Mesenchymal stem cell (in vitro differentiated cells and primary cell): ENCODE measurements at regions not wholly inside any gene's neighbourhood (a gene's known extent, or its start where the extent isn't known, plus 50 kb on each side); places are given as distances from the start of the nearest gene placed in this dataset.

Experiments used
- DNase-seq: peaks from one replicate; pipeline ENCODE4 v3.0.0-alpha.2; 2013
- H2AFZ ChIP-seq: one replicate; pipeline ENCODE4 v1.6.1; 2013; ENCODE audit warnings: low read depth, mild to moderate bottlenecking, control low read depth, inconsistent platforms, low read length, moderate library complexity
- H2AK5ac ChIP-seq: 2 replicates; pipeline ENCODE4 v1.6.1; 2013; ENCODE audit warnings: low read length, moderate library complexity, mild to moderate bottlenecking, inconsistent platforms; ENCODE audit not compliant: severe bottlenecking
- H2BK120ac ChIP-seq: one replicate; pipeline ENCODE4 v1.6.1; 2013; ENCODE audit warnings: low read depth, mild to moderate bottlenecking, inconsistent platforms, low read length, moderate library complexity
- H2BK12ac ChIP-seq, 2 experiments: one replicate each; pipeline ENCODE4 v1.6.1; 2013; ENCODE audit warnings: inconsistent platforms in 2 of 2, low read length in 2 of 2, mild to moderate bottlenecking in 2 of 2, moderate library complexity in 2 of 2, control low read depth in 1 of 2
- H2BK15ac ChIP-seq: one replicate; pipeline ENCODE4 v1.6.1; 2013; ENCODE audit warnings: mild to moderate bottlenecking, low read depth, inconsistent platforms; ENCODE audit not compliant: poor library complexity, severe bottlenecking
- H2BK5ac ChIP-seq: 2 replicates; pipeline ENCODE4 v1.6.1; 2013; ENCODE audit warnings: low read depth, mild to moderate bottlenecking, low read length, control low read depth, inconsistent platforms; ENCODE audit not compliant: poor library complexity, severe bottlenecking
- H3K14ac ChIP-seq, 2 experiments: one replicate each; pipeline ENCODE4 v1.6.1; 2013; ENCODE audit warnings: inconsistent platforms in 2 of 2, low read length in 2 of 2, control low read depth in 1 of 2, mild to moderate bottlenecking in 1 of 2, moderate library complexity in 1 of 2
- H3K18ac ChIP-seq, 2 experiments: one replicate each; pipeline ENCODE4 v1.6.1; 2013; ENCODE audit warnings: inconsistent platforms in 2 of 2, low read length in 2 of 2, control low read depth in 1 of 2, low read depth in 1 of 2, mild to moderate bottlenecking in 1 of 2
- H3K23ac ChIP-seq, 2 experiments: one replicate each; pipeline ENCODE4 v1.6.1; 2013; ENCODE audit warnings: inconsistent platforms in 2 of 2, low read length in 2 of 2, mild to moderate bottlenecking in 2 of 2, moderate library complexity in 2 of 2, control low read depth in 1 of 2
- H3K27ac ChIP-seq: 2 replicates; pipeline ENCODE4 v1.5.1; 2013; ENCODE audit warnings: mild to moderate bottlenecking, moderate library complexity, low read length, control low read depth, inconsistent platforms; ENCODE audit not compliant: poor library complexity, severe bottlenecking
- H3K27me3 ChIP-seq, 2 experiments: 2 replicates each; pipeline versions ENCODE4 v1.6.1 to v1.7.0; 2013; ENCODE audit warnings: low read length in 2 of 2, mild to moderate bottlenecking in 2 of 2, moderate library complexity in 2 of 2, control low read depth in 1 of 2, inconsistent platforms in 1 of 2; ENCODE audit not compliant: control insufficient read depth in 1 of 2, insufficient read depth in 1 of 2
- H3K36me3 ChIP-seq, 2 experiments: 2 replicates each; pipeline versions ENCODE4 v1.6.1 to v1.7.0; 2013; ENCODE audit warnings: low read length in 2 of 2, control low read depth in 1 of 2, inconsistent platforms in 1 of 2, low read depth in 1 of 2, mild to moderate bottlenecking in 1 of 2; ENCODE audit not compliant: insufficient read depth in 2 of 2, control insufficient read depth in 1 of 2
- H3K4ac ChIP-seq, 2 experiments: one replicate each; pipeline ENCODE4 v1.6.1; 2013; ENCODE audit warnings: inconsistent platforms in 2 of 2, low read length in 2 of 2, mild to moderate bottlenecking in 2 of 2, moderate library complexity in 2 of 2, control low read depth in 1 of 2, low read depth in 1 of 2
- H3K4me1 ChIP-seq: 2 replicates; pipeline ENCODE4 v1.6.1; 2013; ENCODE audit warnings: low read depth, low read length, control low read depth; ENCODE audit not compliant: control insufficient read depth, insufficient read depth
- H3K4me2 ChIP-seq: 2 replicates; pipeline ENCODE4 v1.6.1; 2013; ENCODE audit warnings: low read length, mild to moderate bottlenecking, inconsistent platforms; ENCODE audit not compliant: poor library complexity, severe bottlenecking
- H3K4me3 ChIP-seq, 2 experiments: 2 replicates each; pipeline versions ENCODE4 v1.5.1 to v1.7.0; 2013; ENCODE audit warnings: low read length in 2 of 2, mild to moderate bottlenecking in 2 of 2, control low read depth in 1 of 2, low read depth in 1 of 2; ENCODE audit not compliant: insufficient read depth in 1 of 2
- H3K79me1 ChIP-seq: replicated peaks from 2 replicates; pipeline ENCODE4 v1.6.1; 2013; ENCODE audit warnings: mild to moderate bottlenecking, control low read depth, low read length, inconsistent platforms; ENCODE audit not compliant: poor library complexity, severe bottlenecking
- H3K9ac ChIP-seq: 2 replicates; pipeline ENCODE4 v1.7.0; 2013; ENCODE audit warnings: mild to moderate bottlenecking, low read length, moderate library complexity
- H3K9me3 ChIP-seq: 2 replicates; pipeline ENCODE4 v1.7.0; 2013; ENCODE audit warnings: mild to moderate bottlenecking, low read length; ENCODE audit not compliant: control insufficient read depth
- H4K8ac ChIP-seq: one replicate; pipeline ENCODE4 v1.6.1; 2013; ENCODE audit warnings: inconsistent platforms, mild to moderate bottlenecking, low read length, moderate library complexity
- H4K91ac ChIP-seq: one replicate; pipeline ENCODE4 v1.6.1; 2013; ENCODE audit warnings: mild to moderate bottlenecking, low read length, inconsistent platforms
- WGBS: methylation state at CpG from one replicate; pipeline ENCODE4 v1.1.7; 2013; ENCODE audit warnings: mixed read lengths; 5-methylcytosine and 5-hydroxymethylcytosine counted together

- no peak overlapping the region for H2BK12ac ChIP-seq
- H3K18ac ChIP-seq: no peak overlapping the region
- no peak overlapping the region for H3K4ac ChIP-seq
- H3K27me3 ChIP-seq: peaks cover 0 to 8% of the 10 kb centered on the region in 2 experiments
- H3K9ac ChIP-seq: no peak overlapping the region
- H3K9me3 ChIP-seq: no peaks in the 10 kb centered on the region
- no peaks in the 10 kb centered on the region for H3K79me1 ChIP-seq
- no peak overlapping the region for H3K4me3 ChIP-seq
- H3K27ac ChIP-seq: no peak overlapping the region
- H3K14ac ChIP-seq: no peak overlapping the region
- H3K36me3 ChIP-seq: no peaks in the 10 kb centered on the region
- H2AK5ac ChIP-seq: no peak overlapping the region
- no peak overlapping the region for H2AFZ ChIP-seq
- H4K91ac ChIP-seq: no peak overlapping the region
- H4K8ac ChIP-seq: no peak overlapping the region
- H2BK5ac ChIP-seq: no peak overlapping the region
- no peak overlapping the region for H3K23ac ChIP-seq
- H2BK120ac ChIP-seq: no peak overlapping the region
- no peak overlapping the region for H3K4me2 ChIP-seq
- no peak for DNase-seq
- no peaks in the 10 kb centered on the region for H3K4me1 ChIP-seq
- no CpG with 5 or more reads among the region's 1 CpG for WGBS
- no peak overlapping the region for H2BK15ac ChIP-seq
Measured at GRCh38 chr5:82698026-82698425, 379.2 kb downstream of the TMEM167A start.

GRCh38 chr5:82694711-82695285, 382.4 kb downstream of the TMEM167A start:
- H4K8ac ChIP-seq: no peak overlapping the region
- no peak overlapping the region for H3K9ac ChIP-seq
- H3K4me1 ChIP-seq: no peaks in the 10 kb centered on the region
- no peak overlapping the region for H2BK120ac ChIP-seq
- no peak overlapping the region for H3K14ac ChIP-seq
- no peaks in the 10 kb centered on the region for H3K79me1 ChIP-seq
- H3K23ac ChIP-seq: no peak overlapping the region
- H3K36me3 ChIP-seq: no peaks in the 10 kb centered on the region
- no peak overlapping the region for H2BK15ac ChIP-seq
- no peak overlapping the region for H2AFZ ChIP-seq
- H3K27me3 ChIP-seq: peaks cover 0 to 4% of the 10 kb centered on the region in 2 experiments
- H3K4me3 ChIP-seq: no peak overlapping the region
- H4K91ac ChIP-seq: no peak overlapping the region
- no peak overlapping the region for H2BK5ac ChIP-seq
- no peak for DNase-seq
- H3K18ac ChIP-seq: no peak overlapping the region
- 88% methylated on average over 2 of the region's 2 CpGs for WGBS
- no peak overlapping the region for H3K4me2 ChIP-seq
- no peak overlapping the region for H2AK5ac ChIP-seq
- H3K4ac ChIP-seq: no peak overlapping the region
- H3K27ac ChIP-seq: no peak overlapping the region
- H3K9me3 ChIP-seq: no peaks in the 10 kb centered on the region
- no peak overlapping the region for H2BK12ac ChIP-seq

GRCh38 chr5:82692826-82693225, 384.4 kb downstream of the TMEM167A start:
- Histone ChIP-seq H3K4me2 (no peak overlapping the region), H2AFZ (no peak overlapping the region), H3K23ac (no peak overlapping the region), H2BK15ac (no peak overlapping the region), H3K18ac (no peak overlapping the region), H3K14ac (no peak overlapping the region), H2BK12ac (no peak overlapping the region), H3K4me1 (no peaks in the 10 kb centered on the region), H3K27me3 (peaks cover 0 to 4% of the 10 kb centered on the region in 2 experiments), H3K79me1 (no peaks in the 10 kb centered on the region), H2BK5ac (no peak overlapping the region), H3K4ac (no peak overlapping the region), H4K8ac (no peak overlapping the region), H2AK5ac (no peak overlapping the region), H3K27ac (no peak overlapping the region), H3K9ac (no peak overlapping the region), H3K9me3 (no peaks in the 10 kb centered on the region), H4K91ac (no peak overlapping the region), H2BK120ac (no peak overlapping the region), H3K4me3 (no peak overlapping the region), H3K36me3 (no peaks in the 10 kb centered on the region)
- WGBS: 83% methylated on average over 1 of the region's 2 CpGs
- no peak for DNase-seq

- Histone ChIP-seq H3K18ac (no peak overlapping the region), H2AFZ (no peak overlapping the region), H2BK12ac (no peak overlapping the region), H3K4me3 (no peak overlapping the region), H3K14ac (no peak overlapping the region), H3K23ac (no peak overlapping the region), H3K9ac (no peak overlapping the region), H3K9me3 (no peaks in the 10 kb centered on the region), H2BK5ac (no peak overlapping the region), H2BK120ac (no peak overlapping the region), H3K27me3 (no peaks in the 10 kb centered on the region), H2BK15ac (no peak overlapping the region), H3K36me3 (no peaks in the 10 kb centered on the region), H3K79me1 (no peaks in the 10 kb centered on the region), H3K4me2 (no peak overlapping the region), H3K4ac (no peak overlapping the region), H3K27ac (no peak overlapping the region), H4K91ac (no peak overlapping the region), H3K4me1 (no peaks in the 10 kb centered on the region), H4K8ac (no peak overlapping the region), H2AK5ac (no peak overlapping the region)
- WGBS: 94% methylated on average over 1 of the region's 2 CpGs
- no peak for DNase-seq
Measured at GRCh38 chr5:82684659-82685058, 392.5 kb downstream of the TMEM167A start.
